ENCODE measurements at regions not wholly inside any gene's neighbourhood (a gene's known extent, or its start where the extent isn't known, plus 50 kb on each side); places are given as distances from the start of the nearest gene placed in this dataset.

DNA sequence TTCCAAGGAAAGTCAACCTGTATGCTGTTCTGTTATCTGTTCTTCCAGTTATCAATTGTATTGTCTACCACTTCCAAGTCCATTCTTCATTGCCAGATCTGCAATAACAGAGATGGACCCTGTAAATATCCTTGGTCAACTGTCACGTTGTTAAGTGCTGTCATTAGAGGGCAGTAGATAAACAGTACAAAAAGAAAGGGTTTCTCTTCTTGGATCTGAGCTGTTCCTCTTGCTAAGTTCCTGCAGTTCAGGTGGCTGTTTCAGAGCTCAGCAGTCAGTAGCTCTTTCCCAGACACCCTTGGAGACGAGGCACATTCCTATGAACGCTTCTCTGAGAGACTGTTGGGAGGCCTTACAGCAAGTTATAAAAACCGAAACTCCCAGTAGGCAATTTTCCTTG, 957.1 kb upstream of the CHAC2 start:
- DNase-seq: no peak

DNA sequence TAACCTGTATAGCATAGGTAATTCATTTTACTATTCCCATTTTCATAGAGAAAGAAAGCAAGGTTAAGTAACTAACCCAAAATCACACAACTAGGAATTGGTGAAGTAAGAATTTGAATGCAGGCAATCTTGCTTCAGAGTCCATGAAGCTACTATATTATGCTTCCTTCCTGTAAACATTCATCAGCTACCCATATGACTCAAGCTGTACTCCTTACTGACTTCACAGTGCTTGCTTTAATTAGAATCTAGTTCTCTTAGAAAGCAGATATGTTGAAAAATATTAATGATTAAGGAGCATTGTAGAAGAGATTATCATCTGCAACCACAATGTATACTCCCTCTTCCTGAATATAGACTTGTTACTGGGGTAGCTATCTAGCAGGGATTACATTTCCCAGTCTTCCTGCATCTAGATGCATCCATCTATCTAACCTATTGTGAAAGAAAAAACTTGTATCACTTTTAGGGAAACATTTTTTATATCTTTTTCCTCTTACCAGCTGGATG, 961.6 kb upstream of the CHAC2 start:
- no peak for DNase-seq

DNA sequence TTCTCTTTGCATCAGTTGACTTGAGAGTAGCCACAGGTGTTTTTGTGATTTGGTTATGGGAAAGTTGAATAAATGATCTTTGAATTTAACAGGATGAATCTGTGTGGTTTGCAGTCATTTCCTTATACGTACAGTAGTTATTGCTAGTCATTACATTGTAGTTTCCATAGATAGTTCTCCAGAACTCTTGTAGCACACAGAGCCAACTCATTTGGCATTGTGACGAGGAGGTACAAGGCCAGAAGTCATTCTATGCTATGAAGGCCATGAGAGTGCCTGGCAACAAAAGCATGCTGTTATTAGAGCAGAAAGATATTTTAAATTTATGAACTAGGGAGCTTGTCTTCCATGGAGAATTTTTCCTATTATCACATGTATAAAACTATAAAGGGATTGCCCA, 973.0 kb upstream of the CHAC2 start:
- no peak for DNase-seq

DNA sequence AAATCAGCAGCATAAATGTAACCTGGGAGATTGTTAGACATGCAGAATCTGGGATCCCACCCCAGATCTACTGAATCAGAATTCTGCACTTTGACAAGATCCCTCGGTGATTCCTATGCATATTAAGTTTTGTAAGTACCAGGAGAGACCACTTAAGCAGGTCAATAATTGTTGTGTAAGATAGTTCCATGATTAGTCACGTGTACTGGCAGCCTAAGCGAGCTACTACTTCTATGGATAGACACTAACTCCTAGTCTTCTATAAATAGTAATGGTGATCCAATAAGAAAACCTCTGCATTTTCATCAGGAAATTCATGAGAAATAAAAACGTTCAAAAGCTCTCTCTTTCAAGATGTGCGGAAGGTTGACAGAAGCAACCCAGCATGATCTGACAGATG, 988.2 kb upstream of the CHAC2 start:
- no peak for DNase-seq

DNA sequence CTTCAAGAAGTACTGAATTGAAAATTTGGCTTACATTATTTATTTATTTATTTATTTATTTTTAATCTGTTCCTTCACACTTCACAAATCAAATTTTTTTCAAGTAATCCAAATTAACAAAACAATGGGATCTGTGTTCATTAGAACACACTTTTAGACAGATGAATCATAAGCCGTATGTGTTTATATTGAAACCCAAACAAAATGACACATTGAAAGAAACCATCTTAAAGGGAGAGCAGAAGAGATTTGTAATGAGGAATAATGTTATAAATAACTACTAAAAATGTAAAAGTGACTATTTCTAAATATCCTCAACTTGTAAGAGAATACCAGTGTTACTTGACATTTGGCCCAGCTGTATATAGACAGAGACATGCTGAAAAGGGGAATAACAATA, 991.0 kb upstream of the CHAC2 start:
- DNase-seq: no peak

DNA sequence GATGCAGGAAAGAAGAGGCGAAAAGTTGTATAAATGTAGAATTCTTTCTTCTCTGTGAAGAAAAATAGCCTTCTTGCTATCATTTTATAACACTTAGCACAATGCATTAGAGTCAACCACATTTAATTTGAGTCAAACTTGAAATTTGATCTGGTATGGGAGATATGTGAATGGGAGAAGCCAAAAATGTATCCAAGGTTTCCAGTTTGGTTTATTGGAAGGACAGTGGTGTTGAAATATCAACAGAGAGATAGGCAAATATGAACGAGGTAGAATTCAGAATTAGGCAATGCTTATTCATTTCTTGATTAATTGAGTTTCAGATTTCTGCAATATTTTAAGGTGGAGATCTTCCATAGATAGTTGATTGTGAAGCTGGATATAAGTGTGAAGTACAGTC, 991.9 kb upstream of the CHAC2 start:
- DNase-seq: no peak

DNA sequence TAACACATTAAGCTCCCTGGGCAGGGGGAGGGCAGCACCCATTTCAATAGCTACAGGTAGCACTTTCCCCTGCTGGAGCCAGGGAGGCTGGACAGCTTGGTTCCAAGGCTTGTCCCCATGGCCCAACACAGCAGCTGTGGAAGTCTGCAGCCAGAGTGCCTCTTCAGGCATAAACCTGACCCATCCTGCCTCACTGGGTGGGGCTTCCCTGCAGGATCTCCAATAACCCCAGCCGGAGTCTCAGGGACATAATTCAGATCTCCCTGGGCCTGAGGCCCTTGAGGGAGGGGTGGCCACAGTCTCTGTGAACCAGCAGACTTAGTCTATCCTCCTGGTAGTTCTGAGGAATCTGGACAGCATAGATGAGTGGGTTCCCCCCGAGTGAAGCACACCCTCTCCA, 1001.9 kb upstream of the CHAC2 start:
- no peak for DNase-seq

DNA sequence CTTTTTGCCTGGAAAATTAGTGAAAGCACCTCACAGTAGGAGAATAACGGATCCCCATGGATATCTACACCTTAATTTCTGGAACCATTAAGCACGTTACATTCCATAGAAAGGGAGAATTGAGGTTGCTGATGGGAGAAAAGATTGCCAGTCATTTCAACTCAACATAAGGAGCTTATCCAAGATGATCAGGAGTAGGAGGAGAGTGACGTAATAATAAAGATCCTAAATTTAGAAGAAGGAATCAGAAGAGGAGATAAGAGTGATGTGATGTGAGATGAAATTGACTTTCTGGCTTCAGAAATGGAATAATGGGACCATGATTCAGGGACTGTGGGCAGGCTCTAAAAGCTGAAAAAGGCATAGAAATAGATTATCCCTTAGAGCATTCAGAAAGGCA, 1017.8 kb upstream of the CHAC2 start:
- no peak for DNase-seq

DNA sequence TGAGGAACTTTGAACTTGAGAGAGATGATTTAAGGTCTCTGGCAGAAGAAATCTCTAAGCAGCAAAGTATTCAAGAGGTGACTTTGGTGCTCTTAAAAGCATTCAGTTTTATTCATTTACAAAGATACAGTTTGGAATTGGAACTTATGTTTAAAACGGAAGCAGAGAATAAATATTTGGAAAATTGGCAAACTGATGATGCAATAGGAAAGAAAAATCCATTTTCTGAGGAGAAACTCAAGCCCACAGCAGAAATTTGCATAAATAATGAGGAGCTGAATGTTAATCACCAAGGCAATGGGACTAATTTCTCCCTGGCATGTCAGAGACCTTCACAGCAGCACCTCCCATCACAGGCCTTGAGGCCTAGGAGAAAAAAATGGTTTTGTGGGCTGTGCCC, 1022.5 kb upstream of the CHAC2 start:
- DNase-seq: no peak

DNA sequence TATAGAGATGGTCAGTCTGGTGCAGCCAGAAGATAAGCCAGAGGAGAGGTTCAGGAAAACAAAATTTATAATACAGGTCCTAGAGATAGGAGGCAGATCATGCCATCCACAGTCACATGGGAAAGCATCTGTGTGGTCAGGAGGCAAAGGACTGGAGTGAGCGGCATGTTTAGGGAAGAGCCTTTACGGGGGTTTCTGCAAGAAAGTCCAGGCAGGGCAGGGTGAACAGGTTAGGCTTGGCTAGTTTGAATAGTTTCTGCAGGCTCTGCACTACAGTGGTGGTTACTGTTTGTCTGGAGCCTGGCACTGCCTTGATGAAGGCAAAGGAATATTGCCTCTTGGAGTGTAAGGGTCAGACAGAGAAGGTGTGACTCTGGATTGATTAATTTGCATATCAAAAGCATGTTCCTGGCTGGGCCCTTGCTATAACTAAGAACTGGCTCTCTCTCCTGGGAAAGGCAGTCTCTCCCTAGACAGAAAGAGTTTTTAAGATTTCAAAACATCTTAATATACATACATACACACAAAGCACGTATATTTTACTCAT, 1034.7 kb upstream of the CHAC2 start:
- no peak for DNase-seq

DNA sequence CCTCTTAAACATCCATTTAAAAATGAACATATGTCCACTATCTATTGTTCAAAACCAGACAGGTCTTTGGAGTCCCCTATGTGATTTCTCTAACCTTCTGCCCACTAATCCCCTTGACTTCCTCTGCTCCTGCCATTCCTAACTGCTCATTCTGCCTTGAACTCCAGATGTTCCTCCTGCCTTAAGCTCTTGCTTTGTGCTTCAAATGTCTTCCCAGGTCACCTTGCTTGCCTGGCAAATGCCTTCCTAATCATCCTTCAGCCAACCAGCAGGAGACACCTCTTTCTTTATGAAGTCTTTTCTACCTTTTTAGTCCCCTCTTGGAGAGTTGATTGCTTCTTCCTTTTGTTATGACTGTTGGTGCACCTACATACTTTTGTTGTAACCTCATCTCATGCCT, 1043.0 kb upstream of the CHAC2 start:
- no peak for DNase-seq

DNA sequence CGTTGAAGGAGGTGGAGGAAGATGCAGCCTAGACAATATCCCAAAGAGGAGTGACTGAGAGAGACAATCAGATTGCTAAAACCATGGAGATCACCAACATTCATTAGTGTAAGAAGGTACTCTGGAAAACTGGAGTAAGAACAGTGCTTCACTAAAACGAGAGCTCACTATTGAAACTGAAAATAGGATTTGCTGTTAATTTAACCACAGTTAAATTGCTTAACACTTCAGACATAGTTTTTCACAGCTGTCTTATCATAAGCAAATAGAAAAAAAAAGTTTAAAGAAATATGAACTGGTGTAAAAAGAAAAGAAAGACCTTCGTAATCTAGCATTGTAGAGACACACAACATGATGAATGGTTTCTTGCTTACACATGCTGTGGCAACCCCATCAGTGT, 1049.8 kb upstream of the CHAC2 start:
- no peak for DNase-seq

DNA sequence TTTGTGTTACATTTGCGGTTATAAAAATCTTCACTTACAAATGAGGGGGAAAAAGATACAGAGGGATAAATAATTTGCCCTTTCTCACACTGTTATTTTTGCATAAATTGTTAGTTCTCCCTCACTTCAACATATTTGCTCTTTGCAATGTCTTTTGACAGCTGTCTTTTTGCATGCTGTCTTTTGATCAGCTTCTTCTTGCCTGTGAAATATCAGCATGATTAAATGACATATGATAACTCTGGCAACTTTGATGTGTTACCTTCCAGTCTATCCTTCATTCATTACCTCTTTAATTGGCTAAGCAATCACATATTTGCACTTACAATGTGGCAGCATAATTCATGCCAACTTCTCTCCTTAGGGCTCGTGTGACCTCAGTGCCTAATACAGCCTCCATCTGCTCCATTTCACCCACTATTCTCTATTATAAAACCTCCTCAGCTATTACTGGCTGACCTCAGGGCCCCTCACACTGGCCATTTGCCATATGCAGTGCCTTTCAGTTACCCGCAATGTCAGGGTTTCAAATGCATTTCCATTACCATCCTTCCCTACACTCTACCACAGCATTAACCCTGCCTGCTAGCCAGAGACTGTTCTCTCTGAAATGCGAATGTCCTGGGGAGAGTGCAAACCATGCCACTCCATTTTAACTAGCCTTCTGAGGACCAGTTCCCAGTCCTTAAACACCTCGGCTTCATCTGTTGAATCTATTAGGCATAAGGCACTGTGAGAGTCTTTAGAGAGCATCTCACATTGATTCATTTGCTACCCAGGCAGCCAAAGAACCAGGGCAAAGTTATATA, 1056.6 kb upstream of the CHAC2 start:
- DNase-seq: no peak

DNA sequence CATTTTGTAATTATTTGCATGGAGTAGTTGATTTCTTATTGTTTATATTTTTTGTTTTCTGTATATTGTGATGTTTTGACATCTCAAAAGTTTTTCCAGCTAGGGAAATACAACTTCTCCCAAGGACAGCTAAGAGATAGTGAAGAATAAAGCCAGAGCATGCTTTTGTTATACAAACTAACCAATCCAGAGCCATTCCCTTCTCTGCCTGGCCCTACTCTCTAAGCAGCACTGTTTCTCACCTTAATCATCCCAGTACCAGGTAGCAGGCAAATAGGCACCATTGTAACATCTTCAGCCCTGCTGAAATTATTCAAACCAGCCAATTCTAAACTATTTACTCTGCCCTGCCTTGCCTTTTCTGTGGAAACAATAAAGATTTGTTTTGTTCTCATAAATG, 1063.4 kb upstream of the CHAC2 start:
- DNase-seq: no peak

DNA sequence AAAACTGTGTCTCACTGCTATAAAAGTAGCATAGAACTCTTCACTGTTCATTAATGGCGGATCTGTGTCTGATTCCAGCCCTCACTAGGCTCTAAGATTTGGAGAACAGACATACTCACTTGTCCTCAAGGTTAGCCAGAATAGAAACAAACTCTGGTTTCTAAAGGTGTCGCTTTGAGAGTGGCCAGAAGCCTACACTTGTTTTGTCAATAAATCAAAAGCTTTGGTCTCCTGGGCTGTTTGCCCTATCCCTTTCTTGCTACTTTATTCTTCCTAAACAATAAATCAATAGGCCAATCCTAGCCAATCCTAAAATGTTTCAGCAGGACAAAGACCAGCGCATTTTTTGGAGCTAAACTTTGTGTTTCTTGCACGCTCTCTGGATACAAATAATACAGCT, 1064.6 kb upstream of the CHAC2 start:
- no peak for DNase-seq

DNA sequence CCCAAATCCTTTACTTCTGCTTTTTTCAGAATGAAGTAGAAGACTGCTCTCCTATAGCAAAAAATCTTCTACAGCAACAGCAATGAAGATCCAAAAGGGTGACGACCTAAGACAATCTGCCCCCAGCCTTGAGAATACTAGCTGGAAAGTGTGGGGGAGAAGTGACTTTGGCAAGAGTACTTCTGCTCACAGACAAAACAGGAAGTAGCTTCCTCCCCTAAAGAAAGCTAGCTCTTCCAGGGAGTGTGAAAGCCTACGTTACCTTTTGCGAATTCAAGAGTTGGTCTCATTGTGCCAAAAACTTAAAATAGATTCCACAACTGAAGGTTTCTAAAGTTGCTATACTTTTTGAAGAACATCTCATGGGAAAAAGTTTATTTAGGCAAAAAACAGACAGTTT, 1069.2 kb upstream of the CHAC2 start:
- no peak for DNase-seq

DNA sequence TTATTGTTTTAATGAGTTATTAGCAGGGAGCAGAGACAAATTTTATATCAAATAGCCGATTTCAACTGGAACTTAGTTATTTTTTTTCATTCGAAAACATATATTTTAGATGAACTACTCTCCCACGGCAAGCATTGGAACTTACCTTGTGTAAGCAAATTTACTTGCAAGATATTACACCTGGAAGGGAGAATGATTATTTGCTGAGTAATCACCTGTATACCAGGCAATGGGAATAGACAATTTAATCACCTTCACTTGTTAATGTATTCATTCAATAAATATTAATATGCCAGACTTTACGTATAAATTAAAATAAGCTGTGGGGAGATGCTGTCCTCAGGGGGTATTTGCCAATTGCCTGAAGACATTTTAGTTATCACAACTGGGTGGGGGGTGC, 1069.9 kb upstream of the CHAC2 start:
- DNase-seq: no peak

DNA sequence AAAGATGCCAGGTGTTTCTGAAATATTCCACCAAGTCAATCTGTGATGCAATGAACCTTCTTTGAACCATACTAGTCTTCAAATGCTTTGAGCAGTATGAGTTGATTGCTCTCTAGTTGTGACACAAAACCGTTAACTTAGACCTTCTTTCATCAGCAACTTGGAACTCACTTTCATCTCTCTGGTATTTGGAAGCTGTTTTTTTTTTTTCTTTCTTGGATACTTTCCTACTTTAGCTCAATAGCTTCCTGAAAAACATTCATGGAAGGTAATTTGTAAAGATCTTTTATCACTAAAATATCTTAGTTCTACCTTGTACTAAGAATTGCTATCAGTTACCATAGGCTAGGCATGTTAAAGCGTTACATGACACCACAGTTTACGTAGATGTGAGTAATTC, 1071.9 kb upstream of the CHAC2 start:
- no peak for DNase-seq

DNA sequence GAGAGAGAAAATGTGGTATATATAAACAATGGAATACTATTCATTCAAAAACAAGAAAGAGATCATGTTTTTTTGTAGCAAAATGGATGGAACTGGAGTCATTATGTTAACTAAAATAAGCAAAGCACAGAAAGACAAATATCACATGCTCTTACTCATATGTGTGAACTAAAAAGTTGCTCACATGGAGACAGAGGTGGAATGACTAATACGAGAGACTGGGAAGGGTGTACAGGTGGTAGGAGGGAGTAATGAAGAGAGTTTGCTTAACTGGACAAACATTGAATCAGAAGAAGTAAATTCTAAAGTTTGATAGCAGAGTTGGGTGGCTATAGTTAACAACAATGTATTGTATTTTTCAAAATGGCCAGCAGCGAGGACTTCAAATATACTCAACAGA, 1080.7 kb upstream of the CHAC2 start:
- no peak for DNase-seq

DNA sequence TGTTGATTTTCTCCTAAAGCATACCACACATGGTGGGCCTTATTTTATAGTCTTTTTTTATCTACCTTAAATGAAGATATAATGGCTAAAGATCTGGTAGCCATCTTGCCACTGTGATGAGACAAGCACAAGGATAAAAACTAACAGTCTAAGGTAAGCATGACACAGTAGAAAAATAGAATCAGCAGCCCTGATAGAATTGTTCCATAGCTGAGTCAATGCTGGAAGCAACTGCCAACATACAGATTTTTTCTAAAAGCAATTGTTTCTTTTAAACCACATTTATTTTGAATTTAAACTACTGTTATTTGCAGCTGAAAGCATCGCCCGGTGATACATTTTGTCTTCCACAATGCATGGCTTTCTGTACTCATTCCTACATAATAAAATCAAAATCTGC, 1091.5 kb upstream of the CHAC2 start:
- DNase-seq: no peak

DNA sequence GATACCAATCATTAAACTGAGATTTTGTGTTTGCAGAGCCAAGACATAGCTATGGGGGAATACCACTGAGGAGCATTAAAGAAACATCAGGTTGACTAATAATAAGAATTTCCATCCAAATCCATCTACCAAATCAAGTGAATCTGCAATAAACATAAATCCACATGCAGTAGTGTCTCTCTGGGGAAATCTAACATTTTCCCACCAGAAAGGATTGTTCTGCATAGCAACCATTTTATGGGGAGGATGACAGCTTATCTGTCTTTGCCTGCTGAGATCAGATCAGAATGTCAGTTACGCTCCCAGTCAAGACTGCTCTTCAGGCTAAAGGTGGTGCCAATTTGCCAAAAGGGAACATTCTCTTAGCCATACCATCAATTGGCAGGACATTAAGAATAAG, 1098.9 kb upstream of the CHAC2 start:
- no peak for DNase-seq

DNA sequence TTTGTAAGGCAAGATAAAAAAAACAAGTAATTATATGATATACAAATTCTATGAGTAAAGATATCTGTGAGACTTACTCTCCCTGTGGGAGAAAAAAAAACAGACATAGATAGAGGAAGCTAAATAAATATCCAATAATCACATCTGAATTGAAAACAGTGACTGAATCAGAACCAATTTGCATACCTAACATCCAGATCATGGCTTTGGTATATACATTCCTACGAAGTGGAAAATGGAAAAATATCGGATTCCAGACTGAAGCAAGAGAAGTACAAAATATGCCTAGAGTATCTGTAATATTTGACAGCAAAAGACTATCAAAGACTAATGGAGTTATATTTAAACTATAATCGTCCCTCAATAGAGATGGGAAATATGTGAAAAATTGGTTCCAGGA, 1108.1 kb upstream of the CHAC2 start:
- no peak for DNase-seq

DNA sequence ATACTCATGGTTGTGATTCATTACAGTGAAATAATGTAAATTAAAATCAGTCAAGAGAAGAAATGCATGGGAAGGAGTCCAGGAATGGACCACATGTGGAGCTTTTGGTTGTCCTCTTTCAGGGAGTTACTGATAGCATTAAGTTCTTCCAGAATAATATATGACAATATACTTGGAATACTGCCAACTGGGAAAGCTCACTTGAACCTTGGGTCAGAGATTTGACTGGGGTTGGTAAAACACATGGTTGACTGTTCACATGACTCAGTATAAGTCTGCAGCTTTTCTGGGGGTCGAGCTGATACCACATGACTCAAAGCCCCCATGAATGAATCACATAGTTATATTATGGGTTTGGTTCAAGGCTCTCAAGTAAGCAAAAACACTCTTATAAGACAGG, 1109.0 kb upstream of the CHAC2 start:
- no peak for DNase-seq

DNA sequence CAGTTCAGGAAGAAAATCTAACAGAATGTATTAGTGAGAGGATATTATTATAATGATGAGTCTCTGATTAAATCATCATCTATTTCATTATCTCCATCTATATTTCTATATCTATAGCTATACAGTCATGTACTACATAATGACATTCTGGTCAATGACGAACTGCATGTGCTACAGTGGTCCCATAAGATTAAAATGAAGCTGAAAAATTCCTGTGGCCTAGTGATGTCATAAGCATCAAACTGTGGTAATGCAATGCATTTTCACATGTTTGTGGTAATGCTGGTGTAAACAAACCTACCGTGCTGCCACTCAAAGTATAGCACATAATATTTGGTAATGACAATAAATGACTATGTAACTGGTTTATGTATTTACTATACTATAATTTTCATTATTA, 1127.9 kb upstream of the CHAC2 start:
- DNase-seq: no peak

DNA sequence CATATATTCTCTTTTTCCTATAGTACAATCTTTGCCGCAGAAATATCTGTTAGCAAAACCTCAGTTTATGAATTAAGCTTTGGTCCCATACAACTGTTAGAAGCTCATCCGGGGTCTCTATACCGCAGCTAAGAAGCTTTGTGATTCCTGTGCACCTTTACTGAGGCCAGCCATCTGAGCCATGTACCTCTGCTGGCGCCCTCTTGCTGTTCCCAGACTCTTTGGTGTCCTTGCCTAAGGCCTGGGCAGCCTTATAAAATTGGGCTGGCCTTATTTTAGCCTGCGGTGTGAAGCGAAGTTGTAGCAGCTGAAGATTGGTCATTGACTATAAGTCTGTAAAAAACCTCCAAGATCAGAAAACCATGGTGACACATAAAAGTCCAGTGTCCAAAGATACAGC, 1135.1 kb upstream of the CHAC2 start:
- no peak for DNase-seq
